UCSD-AML1 (cell line): ENCODE measurements at regions not wholly inside any gene's neighbourhood (a gene's known extent, or its start where the extent isn't known, plus 50 kb on each side); places are given as distances from the start of the nearest gene placed in this dataset.
"Not testable (repeated sequence)": the region's sequence is repeated elsewhere in the genome, so short reads cannot be mapped to it uniquely, and the experiment has no call there.

Experiments used
- DNase-seq: peaks from one replicate; lab custom pipeline; 2025; ENCODE audit not compliant: unreplicated experiment; lab: John Stamatoyannopoulos, UW

- no peak for DNase-seq
Observed at GRCh38 chr4:33890841-33891240, 2353.5 kb downstream of the ARAP2 start.

GRCh38 chr4:33911959-33912358 is 2332.4 kb downstream of the ARAP2 start:
- DNase-seq: no peak

GRCh38 chr4:33914386-33914785 is 2329.9 kb downstream of the ARAP2 start:
- DNase-seq: no peak

- no peak for DNase-seq
Observed at GRCh38 chr4:33923469-33923868, 2320.8 kb downstream of the ARAP2 start.

GRCh38 chr4:33924239-33924638 is 2320.1 kb downstream of the ARAP2 start:
- DNase-seq: no peak

GRCh38 chr4:33924811-33925210 is 2319.5 kb downstream of the ARAP2 start:
- DNase-seq: no peak

GRCh38 chr4:33930497-33930896 is 2313.8 kb downstream of the ARAP2 start:
- no peak for DNase-seq

- no peak for DNase-seq
Observed at GRCh38 chr4:33931026-33931425, 2313.3 kb downstream of the ARAP2 start.

GRCh38 chr4:33940281-33940680 is 2304.0 kb downstream of the ARAP2 start:
- no peak for DNase-seq

GRCh38 chr4:33941854-33942253 is 2302.5 kb downstream of the ARAP2 start:
- DNase-seq: no peak

GRCh38 chr4:33948921-33949320 is 2295.4 kb downstream of the ARAP2 start:
- DNase-seq: no peak

GRCh38 chr4:33953848-33954247 is 2290.5 kb downstream of the ARAP2 start:
- DNase-seq: not testable (repeated sequence)

- no peak for DNase-seq
Observed at GRCh38 chr4:33954759-33955158, 2289.6 kb downstream of the ARAP2 start.

GRCh38 chr4:33959519-33959918 is 2284.8 kb downstream of the ARAP2 start:
- no peak for DNase-seq

GRCh38 chr4:33961761-33962160 is 2282.6 kb downstream of the ARAP2 start:
- DNase-seq: no peak

GRCh38 chr4:33966808-33967207 is 2277.5 kb downstream of the ARAP2 start:
- DNase-seq: no peak

- no peak for DNase-seq
Observed at GRCh38 chr4:33974270-33974669, 2270.0 kb downstream of the ARAP2 start.

GRCh38 chr4:33975995-33976394 is 2268.3 kb downstream of the ARAP2 start:
- DNase-seq: no peak

- not testable (repeated sequence) for DNase-seq
Observed at GRCh38 chr4:33979781-33980180, 2264.5 kb downstream of the ARAP2 start.

GRCh38 chr4:33980361-33980760 is 2264.0 kb downstream of the ARAP2 start:
- no peak for DNase-seq

- no peak for DNase-seq
Observed at GRCh38 chr4:33989820-33990443, 2254.4 kb downstream of the ARAP2 start.

- no peak for DNase-seq
Observed at GRCh38 chr4:33996075-33996718, 2248.1 kb downstream of the ARAP2 start.

GRCh38 chr4:33998291-33998690 is 2246.0 kb downstream of the ARAP2 start:
- no peak for DNase-seq
